NCI-H146 treated with DMSO at 0.1 percent for 48 hours (cell line): ENCODE measurements at regions not wholly inside any gene's neighbourhood (a gene's known extent, or its start where the extent isn't known, plus 50 kb on each side); places are given as distances from the start of the nearest gene placed in this dataset.

Source experiments
- DNase-seq: peaks from one replicate; lab custom pipeline; 2025; ENCODE audit not compliant: unreplicated experiment; lab: John Stamatoyannopoulos, UW

- no peak for DNase-seq
Observed at GRCh38 chr10:131747251-131747650, 153.6 kb upstream of the PPP2R2D start.

- no peak for DNase-seq
Observed at GRCh38 chr10:131747791-131748190, 153.0 kb upstream of the PPP2R2D start.

- DNase-seq = no peak
Observed at GRCh38 chr10:131748191-131748590, 152.6 kb upstream of the PPP2R2D start.

- no peak for DNase-seq
Observed at GRCh38 chr10:131748831-131749766, 151.7 kb upstream of the PPP2R2D start.

GRCh38 chr10:131749767-131750142 lies 151.1 kb upstream of the PPP2R2D start:
- no peak for DNase-seq

- DNase-seq = no peak
Observed at GRCh38 chr10:131750171-131750895, 150.5 kb upstream of the PPP2R2D start.

- no peak for DNase-seq
Observed at GRCh38 chr10:131750973-131751826, 149.6 kb upstream of the PPP2R2D start.

- DNase-seq = no peak
Observed at GRCh38 chr10:131751827-131752775, 148.7 kb upstream of the PPP2R2D start.

- DNase-seq = no peak
Observed at GRCh38 chr10:131753336-131753735, 147.5 kb upstream of the PPP2R2D start.

- no peak for DNase-seq
Observed at GRCh38 chr10:131755200-131755599, 145.6 kb upstream of the PPP2R2D start.

GRCh38 chr10:131757285-131758058 lies 143.3 kb upstream of the PPP2R2D start:
- DNase-seq = no peak

- DNase-seq = no peak
Observed at GRCh38 chr10:131758062-131758938, 142.5 kb upstream of the PPP2R2D start.

- DNase-seq = no peak
Observed at GRCh38 chr10:131758939-131759301, 141.9 kb upstream of the PPP2R2D start.

- DNase-seq = no peak
Observed at GRCh38 chr10:131759347-131759746, 141.5 kb upstream of the PPP2R2D start.

GRCh38 chr10:131760416-131761166 lies 140.2 kb upstream of the PPP2R2D start:
- no peak for DNase-seq

- DNase-seq = no peak
Observed at GRCh38 chr10:131762789-131763696, 137.8 kb upstream of the PPP2R2D start.

- no peak for DNase-seq
Observed at GRCh38 chr10:131764929-131765328, 135.9 kb upstream of the PPP2R2D start.
